Loucy (cell line): ENCODE measurements at regions not wholly inside any gene's neighbourhood (a gene's known extent, or its start where the extent isn't known, plus 50 kb on each side); places are given as distances from the start of the nearest gene placed in this dataset.

ENCODE experiments used
- H2AFZ ChIP-seq: fragments of 200-600 bp; sonication (generic); 2 replicates; pipeline ENCODE4 v1.6.0; 2016; ENCODE audit warnings: antibody characterized with exemption, mild to moderate bottlenecking, low read length, moderate library complexity
- H3F3A ChIP-seq: fragments of 200-600 bp; 2 replicates; pipeline ENCODE4 v1.6.0; 2016; ENCODE audit warnings: antibody characterized with exemption, low read depth, mild to moderate bottlenecking
- H3K27me3 ChIP-seq: fragments of 200-600 bp; sonication (generic); 2 replicates; pipeline ENCODE4 v1.6.1; 2014; ENCODE audit warnings: low read length, mild to moderate bottlenecking; ENCODE audit not compliant: insufficient read depth, poor library complexity, severe bottlenecking
- H3K36me3 ChIP-seq: fragments of 200-600 bp; sonication (generic); 2 replicates; pipeline ENCODE4 v1.6.1; 2016; ENCODE audit warnings: low read length; ENCODE audit not compliant: insufficient read depth
- H3K4me1 ChIP-seq: fragments of 200-600 bp; sonication (generic); 2 replicates; pipeline ENCODE4 v1.5.1; 2014; ENCODE audit warnings: low read length, mild to moderate bottlenecking; ENCODE audit not compliant: insufficient read depth, poor library complexity, severe bottlenecking
- H3K4me2 ChIP-seq: fragments of 200-600 bp; sonication (generic); 2 replicates; pipeline ENCODE4 v1.6.0; 2014; ENCODE audit warnings: antibody characterized with exemption, low read length, low read depth, mild to moderate bottlenecking; ENCODE audit not compliant: poor library complexity, severe bottlenecking
- H3K4me3 ChIP-seq: fragments of 200-600 bp; sonication (generic); 2 replicates; pipeline ENCODE4 v1.5.1; 2014; ENCODE audit warnings: low read length, mild to moderate bottlenecking, mixed read lengths; ENCODE audit not compliant: poor library complexity, severe bottlenecking
- H3K79me2 ChIP-seq: fragments of 200-600 bp; sonication (generic); 2 replicates; pipeline ENCODE4 v1.6.1; 2014; ENCODE audit warnings: low read length; ENCODE audit not compliant: insufficient read depth
- H3K9ac ChIP-seq: fragments of 200-600 bp; sonication (generic); 2 replicates; pipeline ENCODE4 v1.6.0; 2014; ENCODE audit warnings: mild to moderate bottlenecking, low read depth, low read length, moderate library complexity; ENCODE audit not compliant: poor library complexity, severe bottlenecking
- H3K9me2 ChIP-seq: fragments of 200-600 bp; sonication (generic); replicated peaks from 2 replicates; pipeline ENCODE4 v1.6.1; 2016; ENCODE audit warnings: low read depth, low read length, mixed read lengths
- H3K9me3 ChIP-seq: fragments of 200-600 bp; sonication (generic); 2 replicates; pipeline ENCODE4 v1.6.1; 2014; ENCODE audit warnings: mild to moderate bottlenecking, antibody characterized with exemption, low read length, low read depth; ENCODE audit not compliant: insufficient read depth
- H4K20me1 ChIP-seq: fragments of 200-600 bp; sonication (generic); 2 replicates; pipeline ENCODE4 v1.6.0; 2014; ENCODE audit warnings: antibody characterized with exemption, low read length, mild to moderate bottlenecking; ENCODE audit not compliant: insufficient read depth, poor library complexity, severe bottlenecking
- EZH2phosphoT487 ChIP-seq: fragments of 200-600 bp; IDR thresholded peaks from 2 replicates; pipeline ENCODE4 v1.6.1; 2018; ENCODE audit warnings: antibody characterized with exemption, mild to moderate bottlenecking, moderate library complexity, borderline replicate concordance
- TF ChIP-seq, protein P1 (sequence below): fragments of 200-600 bp; sonication (generic); conservative IDR thresholded peaks from 2 replicates; pipeline ENCODE4 v1.5.1; 2014; ENCODE audit warnings: mild to moderate bottlenecking, antibody characterized with exemption, low read length

DNA sequence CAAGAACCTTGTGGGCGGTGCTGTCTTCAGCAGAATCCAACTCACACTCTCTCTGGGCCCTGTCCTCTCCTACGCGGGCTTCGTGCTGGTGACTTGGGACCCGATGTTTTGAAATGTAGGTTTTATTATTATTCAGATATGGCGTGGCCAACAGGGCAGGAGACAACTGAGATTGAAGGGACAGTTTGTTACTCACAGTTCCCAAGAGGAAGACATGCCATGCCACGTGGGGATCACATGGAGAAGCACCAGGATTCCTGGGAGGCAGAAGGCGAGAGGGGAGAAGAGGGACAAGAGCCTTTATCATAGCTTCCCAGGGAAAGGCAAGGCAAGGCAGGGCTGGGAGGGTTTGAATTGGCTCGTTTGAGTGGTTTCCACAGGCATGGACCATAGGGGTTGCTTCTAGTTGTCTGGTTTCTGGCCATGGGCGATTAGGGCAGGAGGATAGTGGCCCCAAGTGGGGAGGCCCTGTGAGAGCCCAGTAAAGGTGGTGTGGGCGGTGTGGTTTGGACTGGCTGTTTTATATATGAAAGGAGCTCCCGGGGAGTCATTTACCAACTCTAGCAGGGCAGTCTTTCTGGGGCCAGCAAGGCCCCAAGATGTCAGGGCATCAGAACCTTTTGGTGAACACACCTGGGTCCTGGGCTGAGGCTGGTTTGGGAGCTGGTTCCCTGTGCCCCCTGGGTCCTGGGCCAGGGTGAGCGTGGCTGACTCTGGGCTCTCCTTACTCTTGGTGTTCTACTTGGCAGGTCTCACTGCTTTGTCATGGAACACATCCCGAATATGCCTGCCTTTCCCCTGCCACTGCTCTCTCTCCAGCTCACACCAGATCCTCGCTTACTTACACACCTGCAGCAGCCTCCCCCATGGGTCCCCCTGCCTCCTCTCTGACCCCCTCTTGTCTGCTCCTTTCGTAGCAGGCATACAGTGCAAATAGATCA lies 94.0 kb upstream of the ZNF536 start:
- no peak overlapping the region for H3K9ac ChIP-seq
- H3K36me3 ChIP-seq = no peaks in the 10 kb centered on the region
- H3K4me3 ChIP-seq = no peak overlapping the region
- H3K79me2 ChIP-seq = no peaks in the 10 kb centered on the region
- H2AFZ ChIP-seq = no peak overlapping the region
- TF ChIP-seq, protein P1, sequence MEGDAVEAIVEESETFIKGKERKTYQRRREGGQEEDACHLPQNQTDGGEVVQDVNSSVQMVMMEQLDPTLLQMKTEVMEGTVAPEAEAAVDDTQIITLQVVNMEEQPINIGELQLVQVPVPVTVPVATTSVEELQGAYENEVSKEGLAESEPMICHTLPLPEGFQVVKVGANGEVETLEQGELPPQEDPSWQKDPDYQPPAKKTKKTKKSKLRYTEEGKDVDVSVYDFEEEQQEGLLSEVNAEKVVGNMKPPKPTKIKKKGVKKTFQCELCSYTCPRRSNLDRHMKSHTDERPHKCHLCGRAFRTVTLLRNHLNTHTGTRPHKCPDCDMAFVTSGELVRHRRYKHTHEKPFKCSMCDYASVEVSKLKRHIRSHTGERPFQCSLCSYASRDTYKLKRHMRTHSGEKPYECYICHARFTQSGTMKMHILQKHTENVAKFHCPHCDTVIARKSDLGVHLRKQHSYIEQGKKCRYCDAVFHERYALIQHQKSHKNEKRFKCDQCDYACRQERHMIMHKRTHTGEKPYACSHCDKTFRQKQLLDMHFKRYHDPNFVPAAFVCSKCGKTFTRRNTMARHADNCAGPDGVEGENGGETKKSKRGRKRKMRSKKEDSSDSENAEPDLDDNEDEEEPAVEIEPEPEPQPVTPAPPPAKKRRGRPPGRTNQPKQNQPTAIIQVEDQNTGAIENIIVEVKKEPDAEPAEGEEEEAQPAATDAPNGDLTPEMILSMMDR = no peak
- TF ChIP-seq EZH2phosphoT487 = no peak
- H3K27me3 ChIP-seq = no peaks in the 10 kb centered on the region
- H3K9me2 ChIP-seq = no peaks in the 10 kb centered on the region
- H3F3A ChIP-seq = no peaks in the 10 kb centered on the region
- no peaks in the 10 kb centered on the region for H3K4me1 ChIP-seq
- H3K4me2 ChIP-seq = no peak overlapping the region
- H3K9me3 ChIP-seq = peaks cover 5% of the 10 kb centered on the region; the same call in 1 of the 2 replicates
- H4K20me1 ChIP-seq = no peaks in the 10 kb centered on the region

DNA sequence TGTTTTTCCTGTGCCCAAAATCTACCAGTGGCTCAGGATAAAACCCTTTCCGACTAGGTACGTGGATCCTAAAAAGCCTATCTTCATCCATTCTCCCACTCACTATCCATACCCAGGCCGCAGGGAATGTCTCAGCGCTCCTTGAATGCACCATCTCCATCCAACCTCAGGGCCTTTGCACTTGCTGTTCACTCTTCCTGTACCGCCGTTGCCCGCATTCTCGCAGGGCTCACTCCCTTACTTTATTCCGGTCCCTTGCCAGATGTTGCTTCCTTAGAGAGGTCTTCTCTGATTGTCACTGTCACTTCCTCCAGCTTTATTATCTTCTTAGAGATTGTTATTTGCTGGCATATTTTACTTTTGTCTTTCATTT lies 93.3 kb upstream of the ZNF536 start:
- Histone ChIP-seq H3K4me3 (no peak overlapping the region), H2AFZ (no peak overlapping the region), H3K27me3 (no peaks in the 10 kb centered on the region), H3F3A (no peaks in the 10 kb centered on the region), H3K9ac (no peak overlapping the region), H3K9me3 (no peaks in the 10 kb centered on the region), H3K36me3 (no peaks in the 10 kb centered on the region), H3K79me2 (no peaks in the 10 kb centered on the region), H3K4me1 (no peaks in the 10 kb centered on the region), H4K20me1 (no peaks in the 10 kb centered on the region), H3K9me2 (no peaks in the 10 kb centered on the region), H3K4me2 (no peak overlapping the region)
- TF ChIP-seq EZH2phosphoT487 = no peak
- TF ChIP-seq, protein P1 = no peak

DNA sequence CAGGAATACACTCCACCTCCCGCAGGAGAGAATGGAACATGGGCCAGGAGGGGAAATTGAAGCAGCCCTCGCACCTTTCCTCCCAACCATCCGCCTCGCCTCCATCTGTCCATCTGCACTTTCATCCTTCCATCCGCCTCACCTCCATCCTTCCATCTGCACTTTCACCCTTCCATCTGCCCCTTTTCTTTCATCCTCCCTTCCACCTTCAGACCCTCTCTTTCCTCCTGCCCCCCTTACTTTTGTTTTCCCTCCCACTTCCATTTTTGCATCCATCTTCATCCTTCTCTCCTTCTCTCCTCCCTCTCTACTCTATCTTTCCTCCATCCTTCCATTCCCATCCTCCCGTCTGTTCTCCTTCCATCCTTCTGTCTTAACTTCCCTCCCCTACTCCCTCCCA lies 92.2 kb upstream of the ZNF536 start:
- Histone ChIP-seq H4K20me1 (no peaks in the 10 kb centered on the region), H3K4me1 (no peaks in the 10 kb centered on the region), H3K27me3 (no peaks in the 10 kb centered on the region)

More for the DNA sequence above, 92.2 kb upstream of the ZNF536 start:
- Histone ChIP-seq H3F3A (no peaks in the 10 kb centered on the region), H3K4me2 (no peak overlapping the region), H3K9me3 (no peaks in the 10 kb centered on the region), H3K36me3 (no peaks in the 10 kb centered on the region), H3K4me3 (no peak overlapping the region), H3K79me2 (no peaks in the 10 kb centered on the region), H3K9me2 (no peaks in the 10 kb centered on the region), H3K9ac (no peak overlapping the region), H2AFZ (no peak overlapping the region)
- TF ChIP-seq, protein P1 = no peak
- TF ChIP-seq EZH2phosphoT487 = no peak
